Endometrium (tissue), 2 donors: ENCODE measurements at regions not wholly inside any gene's neighbourhood (a gene's known extent, or its start where the extent isn't known, plus 50 kb on each side); places are given as distances from the start of the nearest gene placed in this dataset.
"Not testable (repeated sequence)": the region's sequence is repeated elsewhere in the genome, so short reads cannot be mapped to it uniquely, and the experiment has no call there.

ENCODE experiments used
- FAIRE-seq: peaks from 2 replicates; lab custom pipeline; 2012; peaks lifted over from hg19 to GRCh38; lab: Jason Lieb, UNC
- donor health status: control.
- donor health status: control.

DNA sequence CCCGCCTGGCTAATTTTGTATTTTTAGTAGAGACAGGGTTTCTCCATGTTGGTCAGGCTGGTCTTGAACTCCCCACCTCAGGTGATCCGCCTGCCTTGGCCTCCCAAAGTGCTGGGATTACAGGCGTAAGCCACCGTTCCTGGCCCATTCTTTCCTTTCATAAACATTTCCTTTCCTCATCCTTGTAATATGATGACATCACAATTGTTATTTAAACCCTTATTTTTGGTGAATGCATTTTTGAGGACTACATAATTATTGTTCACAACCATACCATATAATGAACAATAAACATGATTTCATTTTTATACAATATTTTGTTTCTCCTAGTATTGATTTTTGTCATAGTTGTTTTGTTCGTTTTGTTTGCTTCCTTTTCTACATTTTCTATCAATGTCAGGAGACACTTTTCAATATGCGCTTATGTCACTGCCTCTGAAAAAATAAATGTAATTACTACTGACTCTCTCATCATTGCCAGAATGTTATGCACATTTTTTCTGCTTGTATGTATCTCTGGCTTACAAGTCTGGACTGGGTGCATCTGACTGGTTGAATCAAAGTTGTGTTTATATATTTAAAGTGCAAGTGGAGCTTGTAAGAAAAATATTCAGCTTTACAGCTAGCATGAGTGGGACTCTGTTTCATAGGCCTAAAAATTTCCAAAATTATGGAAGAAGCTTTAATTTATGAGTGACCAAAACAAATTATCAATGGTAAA, 2286.3 kb upstream of the RAG2 start:
- FAIRE-seq = no peak

DNA sequence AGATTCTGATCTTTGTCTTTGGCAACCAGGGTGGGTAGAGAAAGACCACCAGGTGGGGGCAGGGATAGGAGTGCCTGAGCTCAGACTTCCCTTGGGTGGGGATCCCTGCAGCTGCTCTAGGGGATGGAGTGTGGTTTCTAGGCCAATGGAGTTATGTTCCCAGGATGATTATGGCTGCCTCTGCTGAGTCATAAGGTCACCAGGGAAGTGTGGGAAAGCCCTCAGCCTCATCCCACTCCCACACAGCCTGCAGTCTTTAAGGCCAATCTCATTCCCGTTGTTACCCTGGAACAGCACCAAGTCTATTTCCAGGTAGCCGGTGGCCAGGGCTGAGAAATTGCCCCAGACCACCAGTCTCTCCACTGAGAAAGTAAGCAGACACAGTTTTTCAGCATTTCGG, 2269.3 kb upstream of the RAG2 start:
- no peak for FAIRE-seq

GRCh38 chr11:38865922-38866321, 2267.9 kb upstream of the RAG2 start:
- no peak for FAIRE-seq

DNA sequence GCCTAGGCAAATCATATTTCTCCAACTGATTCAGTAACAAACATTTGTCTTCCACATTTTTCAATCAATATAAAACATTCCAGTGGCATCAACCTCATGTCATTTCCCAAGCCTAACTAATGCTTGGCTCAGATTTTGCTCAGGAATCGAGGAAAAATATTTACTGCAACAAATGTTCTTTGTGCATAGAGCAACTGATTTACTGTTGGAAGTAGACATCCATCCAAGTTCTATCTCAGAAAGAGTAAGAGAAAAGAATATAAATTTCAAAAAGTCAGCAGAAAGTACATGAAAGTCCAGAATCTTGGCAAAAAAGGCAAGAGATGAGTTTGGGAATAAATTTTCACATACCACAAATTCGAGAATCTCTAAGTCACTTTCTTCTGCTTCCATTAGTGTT, 2245.0 kb upstream of the RAG2 start:
- no peak for FAIRE-seq

DNA sequence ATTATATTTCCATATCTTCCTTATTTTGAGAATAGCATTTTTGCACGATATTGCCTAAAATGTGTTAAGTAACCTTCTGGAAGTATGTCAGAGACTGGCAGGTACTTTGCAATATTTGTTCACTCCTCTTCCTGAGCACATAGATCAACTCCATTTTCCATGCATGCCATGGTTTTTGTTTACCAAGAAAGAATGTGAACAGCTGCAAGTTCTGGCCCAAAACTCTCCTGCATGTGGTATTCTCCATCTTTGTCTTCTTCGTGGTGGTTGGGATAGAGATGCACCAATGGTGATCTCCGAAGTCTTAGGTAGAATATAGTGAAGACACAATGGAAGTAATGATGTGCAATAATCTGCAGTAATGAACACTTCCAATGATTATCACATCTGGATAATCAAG, 2241.0 kb upstream of the RAG2 start:
- no peak for FAIRE-seq

DNA sequence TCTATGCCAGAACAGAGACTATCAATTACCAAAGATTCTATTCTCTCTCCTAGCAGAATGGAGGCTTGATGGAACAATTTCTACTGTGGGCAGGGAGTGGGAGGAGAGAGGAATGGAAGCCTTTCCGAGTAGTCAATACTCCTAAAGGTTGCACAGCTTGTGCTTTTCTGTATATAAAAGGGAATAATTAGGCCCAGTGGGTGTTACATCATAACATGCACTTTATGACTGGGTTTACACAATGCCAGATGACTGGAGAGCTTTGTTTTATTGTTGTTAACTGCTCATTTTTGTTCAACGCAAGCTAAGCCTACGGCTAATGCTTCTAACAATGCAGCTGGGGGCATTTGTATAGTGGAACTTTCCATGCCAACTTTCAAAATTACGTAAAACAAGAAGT, 2237.9 kb upstream of the RAG2 start:
- no peak for FAIRE-seq

DNA sequence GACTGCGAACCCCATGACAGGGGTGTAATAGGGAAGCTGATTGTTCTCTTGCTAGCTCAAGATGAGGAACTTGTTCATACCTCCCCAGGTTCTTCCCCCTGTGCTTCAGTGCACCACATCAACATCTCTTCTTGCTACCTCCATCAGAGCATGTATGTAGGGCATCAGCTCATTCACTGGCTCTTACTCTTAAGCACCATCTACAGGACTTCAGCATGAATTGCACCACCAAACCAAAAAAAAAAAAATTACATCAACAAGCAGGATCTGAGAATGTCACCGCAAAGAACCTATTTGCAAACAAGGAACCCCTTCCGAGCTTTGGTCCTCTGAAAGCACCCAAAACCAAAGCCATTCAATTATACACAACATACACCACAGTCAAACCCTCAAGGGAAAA, 2226.5 kb upstream of the RAG2 start:
- no peak for FAIRE-seq

GRCh38 chr11:38821786-38822185, 2223.8 kb upstream of the RAG2 start:
- FAIRE-seq = not testable (repeated sequence)

GRCh38 chr11:38819981-38820380, 2221.9 kb upstream of the RAG2 start:
- no peak for FAIRE-seq

- FAIRE-seq = no peak
Measured at GRCh38 chr11:38818720-38819119, 2220.7 kb upstream of the RAG2 start.

DNA sequence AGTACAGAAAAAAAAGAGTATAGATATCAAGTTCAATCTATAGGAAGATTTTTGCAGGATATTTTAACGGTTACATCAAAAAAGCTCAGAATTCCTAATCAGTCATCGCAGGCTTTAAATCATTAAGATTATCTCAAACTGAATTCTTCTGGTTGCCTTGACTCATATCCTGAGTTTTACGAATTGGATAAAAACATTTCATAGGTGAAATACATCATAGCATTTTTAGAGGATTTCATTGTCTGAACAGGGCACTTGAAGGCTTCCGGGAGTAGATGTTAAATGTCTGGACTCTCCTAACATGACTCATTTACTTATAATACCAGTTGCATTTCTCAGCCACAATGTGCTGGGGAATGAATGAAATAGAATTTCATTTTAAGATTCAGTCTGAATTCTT, 2216.6 kb upstream of the RAG2 start:
- FAIRE-seq = no peak

- no peak for FAIRE-seq
Measured at GRCh38 chr11:38809521-38809920, 2211.5 kb upstream of the RAG2 start.

DNA sequence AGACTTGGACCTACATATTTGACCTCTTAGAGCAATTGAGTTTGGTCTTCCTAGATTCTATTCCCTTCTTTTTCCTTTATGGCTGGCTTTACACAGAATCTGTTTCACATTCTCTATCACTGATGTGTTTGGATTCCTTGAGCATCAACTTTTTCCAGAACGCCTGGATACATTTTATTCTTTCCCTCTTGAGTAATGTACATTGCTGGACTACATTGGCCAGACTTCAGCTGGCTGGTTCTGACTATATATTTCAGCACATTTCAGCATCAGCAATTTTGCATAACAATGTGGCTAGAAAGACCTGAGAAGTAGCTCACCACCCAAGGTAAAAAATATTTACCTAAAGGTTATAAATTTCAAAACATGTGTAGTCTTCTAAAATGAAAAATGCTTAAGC, 2198.2 kb upstream of the RAG2 start:
- FAIRE-seq = no peak

DNA sequence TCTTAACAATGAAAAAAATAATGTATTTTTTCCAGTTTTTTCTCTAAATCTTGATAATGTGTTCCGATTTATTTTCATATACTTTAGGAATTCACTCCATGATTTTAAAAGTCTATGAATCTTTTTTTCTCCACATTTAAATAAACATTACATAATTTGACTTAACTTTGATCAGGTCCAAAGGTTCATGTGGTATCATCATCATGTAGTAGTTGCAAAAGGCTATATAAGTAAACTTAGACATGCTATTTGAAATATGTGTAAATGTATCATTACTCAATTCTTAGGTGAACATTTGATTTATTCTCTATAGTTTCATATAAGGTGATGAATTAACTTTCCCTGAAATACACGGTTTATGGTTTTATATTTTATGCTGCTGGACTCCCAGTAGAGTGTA, 2197.0 kb upstream of the RAG2 start:
- FAIRE-seq = no peak

DNA sequence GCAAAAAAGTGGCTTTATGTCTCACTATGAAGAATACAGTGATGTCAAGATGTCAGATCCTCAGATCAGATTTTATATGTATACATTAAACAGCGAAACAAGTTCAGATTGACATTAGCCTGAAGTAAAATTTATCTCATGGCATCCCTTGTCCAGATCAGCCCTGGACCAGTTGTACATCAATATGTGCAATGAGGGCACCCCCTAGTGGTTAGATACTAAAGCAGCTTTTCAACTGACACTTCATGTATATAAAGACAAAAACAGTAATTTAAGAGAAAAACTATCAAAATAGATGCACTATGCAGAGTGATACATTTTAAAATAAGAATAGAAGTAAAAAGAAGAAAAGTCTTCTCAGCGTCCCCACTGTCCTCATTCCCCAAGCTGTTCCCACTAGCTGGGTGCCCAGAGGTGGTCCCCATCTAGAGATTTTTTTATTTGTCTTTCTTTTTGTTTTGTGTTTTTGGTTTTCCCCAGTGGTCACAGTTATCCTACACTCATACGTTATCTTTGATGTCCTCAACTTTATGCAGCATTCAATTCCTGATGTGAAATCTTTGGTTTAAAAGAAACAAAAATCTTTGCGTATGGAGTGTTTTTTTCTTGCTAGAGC, 2193.4 kb upstream of the RAG2 start:
- FAIRE-seq = peak; percentile 74

GRCh38 chr11:38788561-38788960, 2190.5 kb upstream of the RAG2 start:
- FAIRE-seq = no peak

DNA sequence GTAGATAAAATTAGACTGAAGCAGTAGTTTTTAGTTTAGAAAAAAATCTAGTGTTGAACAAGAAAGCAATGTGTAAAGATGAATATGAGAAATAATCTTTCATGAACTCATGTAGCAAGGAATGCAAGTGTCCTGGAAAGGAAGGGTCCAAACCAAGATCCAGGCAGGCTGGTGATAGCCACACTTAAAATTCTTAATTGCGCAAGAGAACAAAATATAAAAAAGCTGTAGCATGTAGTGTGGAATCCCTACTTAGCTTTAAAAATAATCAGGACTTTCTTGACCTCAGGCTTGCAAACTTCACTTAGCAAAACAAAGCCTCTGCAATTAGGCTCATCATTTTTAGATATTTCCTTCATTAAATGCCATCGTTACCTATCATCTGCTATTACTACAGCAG, 2186.1 kb upstream of the RAG2 start:
- FAIRE-seq = no peak

DNA sequence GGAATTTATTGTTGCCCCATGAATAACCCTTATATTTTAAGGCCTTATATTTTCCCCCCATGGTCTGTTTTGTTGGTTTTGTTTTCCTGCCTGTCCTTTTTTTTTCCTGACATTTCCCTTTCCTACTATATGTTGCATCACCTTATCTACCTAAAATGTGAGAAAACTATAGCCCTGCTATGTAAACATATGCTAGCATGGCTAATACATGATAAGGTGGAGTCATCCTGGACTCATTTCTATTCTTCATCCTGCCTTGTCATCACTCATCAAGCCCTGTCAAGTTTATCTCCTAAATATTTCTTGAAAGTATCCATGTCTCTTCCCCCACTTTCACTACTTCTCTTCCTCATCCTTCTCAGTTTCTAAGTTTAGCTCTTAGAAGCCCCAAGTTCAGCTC, 2168.8 kb upstream of the RAG2 start:
- FAIRE-seq = no peak

DNA sequence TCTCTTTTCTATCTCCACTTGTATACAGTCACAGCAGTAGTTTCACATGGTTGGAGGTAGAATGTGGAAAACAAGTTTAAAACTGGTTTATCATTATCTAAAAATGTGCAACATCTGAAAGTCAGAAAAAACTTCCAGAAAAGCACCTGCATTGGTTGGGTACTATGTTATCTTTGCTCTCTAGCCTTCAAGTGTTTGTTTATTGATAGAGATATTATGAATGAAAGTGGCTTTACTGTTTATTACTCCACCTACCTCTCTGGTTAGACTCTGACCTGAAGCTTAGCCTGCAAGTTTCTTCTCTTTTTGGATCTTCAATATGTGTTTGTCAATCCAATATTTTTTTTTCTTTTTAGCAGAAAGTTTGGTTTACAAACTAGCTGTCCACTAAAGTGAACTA, 2161.4 kb upstream of the RAG2 start:
- FAIRE-seq = no peak

GRCh38 chr11:38756537-38756936, 2158.5 kb upstream of the RAG2 start:
- no peak for FAIRE-seq

DNA sequence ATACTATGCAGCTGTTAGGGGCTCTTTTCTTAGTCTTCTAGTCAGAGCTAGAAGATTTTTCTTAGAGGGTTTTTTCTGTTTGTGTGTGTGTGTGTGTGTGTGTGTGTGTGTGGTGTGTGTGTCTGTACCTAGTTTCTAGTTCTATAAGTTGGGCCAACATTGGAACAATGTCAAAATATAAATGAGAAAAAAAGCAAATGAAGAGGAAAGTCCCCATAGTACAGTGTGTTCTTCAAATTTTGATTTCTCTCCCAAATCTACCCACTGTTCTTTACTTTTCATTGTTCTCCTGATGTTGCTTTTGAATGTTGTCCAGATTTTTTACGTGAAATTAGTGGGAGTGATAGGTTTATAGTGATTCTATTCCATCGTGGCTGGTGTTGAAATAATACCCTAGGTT, 2153.4 kb upstream of the RAG2 start:
- no peak for FAIRE-seq

DNA sequence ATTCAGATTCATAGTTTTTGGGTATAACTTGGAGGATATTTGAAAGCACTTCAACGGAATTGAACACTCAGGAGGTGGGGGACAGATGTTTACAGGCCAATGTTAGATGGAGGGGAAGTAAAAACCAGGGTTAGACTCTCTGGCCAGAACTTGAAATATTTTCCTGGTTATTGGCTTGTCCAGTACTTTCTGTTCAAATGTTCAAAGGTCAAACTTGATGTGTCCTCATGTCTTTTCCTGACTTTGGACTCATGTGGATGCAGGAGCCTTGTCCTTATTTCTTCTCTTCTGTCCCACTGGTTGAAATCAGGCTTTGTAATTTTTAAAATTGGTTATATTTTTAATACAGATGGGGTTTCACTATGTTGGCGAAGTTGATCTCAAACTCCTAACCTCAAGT, 2148.5 kb upstream of the RAG2 start:
- FAIRE-seq = not testable (repeated sequence)

DNA sequence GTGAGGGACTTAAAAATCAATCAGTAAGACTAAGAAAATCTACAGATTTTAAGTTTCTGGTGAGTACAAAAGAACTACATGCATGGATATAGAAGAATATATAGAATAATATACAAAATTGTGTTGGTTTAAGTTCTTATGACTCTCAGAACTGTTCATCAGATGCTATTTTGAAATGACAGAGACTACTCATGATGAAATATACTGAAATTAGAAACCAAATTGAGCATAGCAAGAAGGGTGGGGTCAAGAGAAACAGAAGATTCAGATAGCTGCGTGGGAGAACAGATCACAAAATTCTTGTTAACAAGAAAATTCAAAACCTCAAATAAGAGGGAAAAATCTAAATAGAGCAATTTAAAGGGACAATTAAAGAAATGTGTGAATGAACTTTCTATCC, 2125.3 kb upstream of the RAG2 start:
- FAIRE-seq = no peak

DNA sequence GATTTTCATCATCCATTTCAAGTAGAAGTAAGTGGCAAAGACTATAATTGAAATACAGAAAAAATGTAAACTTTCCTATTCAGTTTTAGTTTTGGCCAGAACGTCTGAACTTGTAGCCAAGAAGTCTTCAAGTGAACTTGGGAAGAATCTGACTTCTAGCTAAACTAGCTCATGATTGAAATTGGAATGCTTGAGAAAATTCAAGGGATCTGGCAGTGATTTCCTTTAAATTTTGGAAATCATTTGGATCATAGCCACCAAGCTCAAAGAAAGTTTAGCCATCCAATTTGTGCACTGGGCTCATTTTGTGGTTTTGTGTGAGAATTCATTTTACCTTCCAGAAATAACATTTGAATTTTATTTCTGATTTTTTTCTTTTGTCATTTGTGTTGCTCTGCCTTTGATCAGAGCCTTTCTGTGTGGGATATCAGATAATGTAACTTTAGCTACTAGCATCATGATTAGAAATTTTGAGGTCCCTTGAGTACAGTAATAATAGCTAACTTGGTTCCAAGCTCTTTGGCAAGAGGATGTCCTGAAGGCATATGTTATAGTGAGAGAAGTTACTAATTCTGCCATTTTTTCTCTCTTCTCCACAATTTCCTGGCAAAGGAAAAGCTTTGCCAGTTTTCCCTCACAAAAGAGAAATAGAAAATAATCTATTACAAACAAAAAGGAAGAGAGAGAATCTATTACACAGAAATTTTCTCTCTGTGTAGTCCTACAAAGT, 2123.7 kb upstream of the RAG2 start:
- FAIRE-seq = no peak
